Panc1 (cell line): ENCODE measurements at regions not wholly inside any gene's neighbourhood (a gene's known extent, or its start where the extent isn't known, plus 50 kb on each side); places are given as distances from the start of the nearest gene placed in this dataset.

Experiments used
- ATAC-seq: fragments of 200-7000 bp; cut with Tn5 transposase; 2 replicates; pipeline ENCODE4 v1.9.1; 2020; ENCODE audit warnings: mild to moderate bottlenecking, moderate library complexity
- BruUV-seq: library from RNA; stranded (reverse); fragments of 400-500 nt; replicated peaks from 2 replicates; lab custom pipeline; 2021; lab: Mats Ljungman, UMichigan
- CTCF ChIA-PET: fragments of 300-600 bp; sonication (Branson Sonifier 250); formaldehyde crosslinking; loops from one replicate; lab custom pipeline; 2022; ENCODE audit warnings: antibody characterized with exemption; lab: Charles Lee
- POLR2A ChIA-PET: fragments of 300-600 bp; sonication (Branson Sonifier 250); formaldehyde crosslinking; loops from one replicate; lab custom pipeline; 2022; ENCODE audit warnings: antibody characterized with exemption; lab: Charles Lee
- DNase-seq: peaks from one replicate; pipeline ENCODE4 v3.0.0-alpha.2; 2010; ENCODE audit warnings: low read depth, low spot score
- H3K27ac ChIP-seq: 2 replicates; pipeline ENCODE4 v1.5.1; 2011; ENCODE audit warnings: mild to moderate bottlenecking, low read length, inconsistent platforms
- H3K27me3 ChIP-seq: fragments of 200-500 bp; sonication (Bioruptor generic); 2 replicates; pipeline ENCODE4 v1.6.0; 2014; ENCODE audit warnings: low read length, inconsistent platforms; ENCODE audit not compliant: control insufficient read depth, insufficient read depth
- H3K36me3 ChIP-seq: fragments of 200-500 bp; sonication (Bioruptor generic); 2 replicates; pipeline ENCODE4 v1.5.1; 2014; ENCODE audit warnings: inconsistent platforms, mild to moderate bottlenecking, low read length, moderate library complexity; ENCODE audit not compliant: control insufficient read depth, insufficient read depth
- H3K4me1 ChIP-seq: 2 replicates; pipeline ENCODE4 v1.5.1; 2011; ENCODE audit warnings: inconsistent platforms, mild to moderate bottlenecking, low read length, moderate library complexity; ENCODE audit not compliant: control insufficient read depth, insufficient read depth
- H3K4me3 ChIP-seq, 2 experiments: 2 replicates each; pipeline ENCODE4 v1.5.1; 2011 to 2012; ENCODE audit warnings: low read depth in 2 of 2, low read length in 2 of 2, mild to moderate bottlenecking in 2 of 2, inconsistent platforms in 1 of 2, moderate library complexity in 1 of 2
- H3K9me3 ChIP-seq: fragments of 200-500 bp; sonication (Bioruptor generic); 2 replicates; pipeline ENCODE4 v1.5.1; 2014; ENCODE audit warnings: low read depth, mild to moderate bottlenecking, inconsistent platforms, low read length, moderate library complexity; ENCODE audit not compliant: control insufficient read depth, insufficient read depth
- POLR2AphosphoS5 ChIP-seq: IDR thresholded peaks from 2 replicates; pipeline ENCODE4 v1.6.1; 2012; ENCODE audit warnings: mild to moderate bottlenecking, low read depth, low read length, moderate library complexity
- SIN3A ChIP-seq: IDR thresholded peaks from 2 replicates; pipeline ENCODE4 v1.6.1; 2012; ENCODE audit warnings: low read depth, mild to moderate bottlenecking, low read length, moderate library complexity, borderline replicate concordance; ENCODE audit not compliant: insufficient read depth
- TCF7L2 ChIP-seq: IDR thresholded peaks from 2 replicates; pipeline ENCODE4 v1.6.1; 2011; ENCODE audit warnings: mild to moderate bottlenecking, low read depth, low read length, inconsistent platforms
- in situ Hi-C: cut with HindIII; loops from 2 replicates; pipeline ENCODE4 v1.10.0; 2016; ENCODE audit warnings: low sequenced_read_pairs, low pct_unique_long_range_greater_than_20kb
- intact Hi-C: fragments of 100-400 bp; cut with micrococcal nuclease; formaldehyde crosslinking; loops from one replicate; pipeline ENCODE4 v1.10.0; 2022; ENCODE audit not compliant: unreplicated experiment
- TF ChIP-seq, protein P1 (sequence below): fragments of 450-650 bp; IDR thresholded peaks from 2 replicates; pipeline ENCODE4 v1.5.1; 2017; ENCODE audit warnings: mild to moderate bottlenecking
- TF ChIP-seq, protein P2 (sequence below), 2 experiments: IDR thresholded peaks; 2 replicates each; pipeline ENCODE4 v1.6.1; 2011 to 2012; ENCODE audit warnings: low read depth in 2 of 2, control low read depth in 1 of 2, low read length in 1 of 2, mild to moderate bottlenecking in 1 of 2, moderate library complexity in 1 of 2; ENCODE audit not compliant: insufficient read depth in 1 of 2

DNA sequence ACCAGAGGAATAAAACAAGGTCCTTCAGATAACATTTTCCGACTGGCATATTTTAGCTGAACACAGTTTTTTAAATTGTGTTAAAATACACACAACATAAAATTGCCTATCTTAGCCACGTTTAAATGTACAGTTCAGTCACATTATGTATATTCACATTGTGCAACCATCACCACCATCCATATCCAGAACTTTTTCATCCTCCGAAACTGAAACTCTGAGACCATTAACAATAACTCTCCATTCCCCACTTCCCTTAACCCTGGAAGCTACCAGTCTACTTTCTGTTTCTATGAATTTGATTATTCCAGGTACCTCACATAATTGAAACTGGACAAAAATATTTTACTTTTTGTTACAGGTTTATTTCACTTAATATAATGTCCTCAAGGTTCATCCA lies 213.3 kb downstream of the ETS1 start:
- Histone ChIP-seq H3K4me1 (no peaks in the 10 kb centered on the region), H3K9me3 (no peaks in the 10 kb centered on the region), H3K27me3 (no peaks in the 10 kb centered on the region), H3K27ac (no peak overlapping the region), H3K4me3 (no peak overlapping the region), H3K36me3 (no peaks in the 10 kb centered on the region)
- DNase-seq (no peak), ATAC-seq (no peak)
- intact Hi-C loops (no loop called here), in situ Hi-C loops (no loop called here)
- no TSS peak for BruUV-seq
- POLR2A ChIA-PET = no interaction called here
- CTCF ChIA-PET = no interaction called here
- no peak for TF ChIP-seq POLR2AphosphoS5
- TF ChIP-seq, protein P1, sequence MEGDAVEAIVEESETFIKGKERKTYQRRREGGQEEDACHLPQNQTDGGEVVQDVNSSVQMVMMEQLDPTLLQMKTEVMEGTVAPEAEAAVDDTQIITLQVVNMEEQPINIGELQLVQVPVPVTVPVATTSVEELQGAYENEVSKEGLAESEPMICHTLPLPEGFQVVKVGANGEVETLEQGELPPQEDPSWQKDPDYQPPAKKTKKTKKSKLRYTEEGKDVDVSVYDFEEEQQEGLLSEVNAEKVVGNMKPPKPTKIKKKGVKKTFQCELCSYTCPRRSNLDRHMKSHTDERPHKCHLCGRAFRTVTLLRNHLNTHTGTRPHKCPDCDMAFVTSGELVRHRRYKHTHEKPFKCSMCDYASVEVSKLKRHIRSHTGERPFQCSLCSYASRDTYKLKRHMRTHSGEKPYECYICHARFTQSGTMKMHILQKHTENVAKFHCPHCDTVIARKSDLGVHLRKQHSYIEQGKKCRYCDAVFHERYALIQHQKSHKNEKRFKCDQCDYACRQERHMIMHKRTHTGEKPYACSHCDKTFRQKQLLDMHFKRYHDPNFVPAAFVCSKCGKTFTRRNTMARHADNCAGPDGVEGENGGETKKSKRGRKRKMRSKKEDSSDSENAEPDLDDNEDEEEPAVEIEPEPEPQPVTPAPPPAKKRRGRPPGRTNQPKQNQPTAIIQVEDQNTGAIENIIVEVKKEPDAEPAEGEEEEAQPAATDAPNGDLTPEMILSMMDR = no peak
- TF ChIP-seq SIN3A = no peak
- TF ChIP-seq, protein P2, sequence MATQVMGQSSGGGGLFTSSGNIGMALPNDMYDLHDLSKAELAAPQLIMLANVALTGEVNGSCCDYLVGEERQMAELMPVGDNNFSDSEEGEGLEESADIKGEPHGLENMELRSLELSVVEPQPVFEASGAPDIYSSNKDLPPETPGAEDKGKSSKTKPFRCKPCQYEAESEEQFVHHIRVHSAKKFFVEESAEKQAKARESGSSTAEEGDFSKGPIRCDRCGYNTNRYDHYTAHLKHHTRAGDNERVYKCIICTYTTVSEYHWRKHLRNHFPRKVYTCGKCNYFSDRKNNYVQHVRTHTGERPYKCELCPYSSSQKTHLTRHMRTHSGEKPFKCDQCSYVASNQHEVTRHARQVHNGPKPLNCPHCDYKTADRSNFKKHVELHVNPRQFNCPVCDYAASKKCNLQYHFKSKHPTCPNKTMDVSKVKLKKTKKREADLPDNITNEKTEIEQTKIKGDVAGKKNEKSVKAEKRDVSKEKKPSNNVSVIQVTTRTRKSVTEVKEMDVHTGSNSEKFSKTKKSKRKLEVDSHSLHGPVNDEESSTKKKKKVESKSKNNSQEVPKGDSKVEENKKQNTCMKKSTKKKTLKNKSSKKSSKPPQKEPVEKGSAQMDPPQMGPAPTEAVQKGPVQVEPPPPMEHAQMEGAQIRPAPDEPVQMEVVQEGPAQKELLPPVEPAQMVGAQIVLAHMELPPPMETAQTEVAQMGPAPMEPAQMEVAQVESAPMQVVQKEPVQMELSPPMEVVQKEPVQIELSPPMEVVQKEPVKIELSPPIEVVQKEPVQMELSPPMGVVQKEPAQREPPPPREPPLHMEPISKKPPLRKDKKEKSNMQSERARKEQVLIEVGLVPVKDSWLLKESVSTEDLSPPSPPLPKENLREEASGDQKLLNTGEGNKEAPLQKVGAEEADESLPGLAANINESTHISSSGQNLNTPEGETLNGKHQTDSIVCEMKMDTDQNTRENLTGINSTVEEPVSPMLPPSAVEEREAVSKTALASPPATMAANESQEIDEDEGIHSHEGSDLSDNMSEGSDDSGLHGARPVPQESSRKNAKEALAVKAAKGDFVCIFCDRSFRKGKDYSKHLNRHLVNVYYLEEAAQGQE (IDR thresholded peaks at IDR 0.05; ENCODE audit: insufficient read depth in 1 of 2, low read depth in 2 of 2, low read length in 1 of 2) = no peak

DNA sequence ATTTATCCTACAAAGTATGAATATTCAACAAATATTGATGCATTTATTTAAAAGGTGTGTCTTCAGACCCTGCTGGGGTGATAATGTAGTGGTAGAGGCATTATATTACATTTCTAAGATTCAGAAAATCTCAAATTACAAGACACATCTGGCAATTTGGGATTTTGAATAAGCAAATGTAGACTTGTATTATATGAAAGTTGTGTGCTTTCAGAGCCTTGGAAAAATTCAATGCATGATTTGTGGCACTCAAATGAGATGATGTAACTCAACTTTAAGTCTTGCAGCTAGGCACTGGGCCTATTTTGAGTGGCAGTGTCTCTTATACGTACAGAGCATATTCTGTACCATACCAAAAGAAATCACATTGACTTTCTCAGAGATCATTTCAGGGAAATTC lies 214.4 kb downstream of the ETS1 start:
- DNase-seq (no peak), ATAC-seq (no peak)
- in situ Hi-C loops = no loop called here
- CTCF ChIA-PET = no interaction called here
- H3K4me3 ChIP-seq = no peak overlapping the region
- H3K9me3 ChIP-seq = no peaks in the 10 kb centered on the region
- H3K36me3 ChIP-seq = no peaks in the 10 kb centered on the region
- POLR2A ChIA-PET = no interaction called here
- intact Hi-C loops = no loop called here
- BruUV-seq = no TSS peak
- H3K4me1 ChIP-seq = no peaks in the 10 kb centered on the region
- no peak overlapping the region for H3K27ac ChIP-seq
- H3K27me3 ChIP-seq = no peaks in the 10 kb centered on the region
- TF ChIP-seq, protein P2 (IDR thresholded peaks at IDR 0.05; ENCODE audit: insufficient read depth in 1 of 2, low read depth in 2 of 2, low read length in 1 of 2) = no peak
- TF ChIP-seq TCF7L2 (no peak), POLR2AphosphoS5 (no peak)
